Fibroblast of skin of right quadriceps (primary cell): ENCODE measurements at regions not wholly inside any gene's neighbourhood (a gene's known extent, or its start where the extent isn't known, plus 50 kb on each side); places are given as distances from the start of the nearest gene placed in this dataset.

Experiments used
- DNase-seq: peaks from one replicate; pipeline ENCODE4 v3.0.0-alpha.2; 2013

- peak; percentile 14 for DNase-seq
These were observed 364.0 kb downstream of the ZIC1 start for GRCh38 chr3:147773116-147773630.

GRCh38 chr3:147775411-147775810, 366.2 kb downstream of the ZIC1 start:
- DNase-seq = no peak

- no peak for DNase-seq
These were observed 366.8 kb downstream of the ZIC1 start for GRCh38 chr3:147775816-147776530.

GRCh38 chr3:147793841-147794240, 384.7 kb downstream of the ZIC1 start:
- no peak for DNase-seq

DNA sequence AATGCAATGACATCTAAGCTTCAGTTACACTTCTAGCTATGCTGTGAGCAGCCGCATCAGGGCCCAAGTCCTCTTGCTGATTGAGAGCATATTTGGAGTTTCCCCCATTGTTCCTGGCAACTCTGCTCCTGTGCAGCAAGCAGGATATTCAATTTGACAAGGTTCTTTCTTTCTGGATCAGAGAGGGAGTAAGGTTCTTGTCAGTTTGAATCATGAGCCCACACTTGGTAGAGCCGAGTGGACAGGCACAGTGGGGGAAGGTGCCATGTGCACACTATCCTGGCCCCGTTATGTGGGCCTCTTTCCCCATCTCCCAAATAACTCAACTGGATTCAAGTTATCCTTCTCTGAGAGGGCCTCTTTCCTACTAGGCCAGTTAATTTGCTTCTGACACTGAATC, 385.4 kb downstream of the ZIC1 start:
- DNase-seq = no peak

DNA sequence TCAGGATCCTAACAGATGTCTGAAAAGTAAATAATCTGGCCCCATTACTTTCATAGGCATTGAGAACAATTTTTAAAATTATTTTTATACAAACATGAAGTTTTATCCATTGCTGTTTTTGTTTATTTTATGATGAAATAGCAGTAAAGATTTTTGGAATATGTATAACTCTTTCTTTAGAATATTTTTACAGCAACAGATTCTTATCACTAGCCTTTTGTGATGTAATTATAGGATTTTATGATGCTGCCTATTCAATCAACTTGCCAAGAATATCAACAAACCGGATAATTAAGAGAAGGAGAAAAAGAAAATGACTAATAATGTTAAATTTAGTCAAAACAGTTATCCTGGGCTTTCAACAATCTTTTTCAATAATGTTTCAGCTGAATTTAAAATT, 386.3 kb downstream of the ZIC1 start:
- DNase-seq = no peak

- DNase-seq = peak; percentile 7
These were observed 387.9 kb downstream of the ZIC1 start for GRCh38 chr3:147797095-147797494.

DNA sequence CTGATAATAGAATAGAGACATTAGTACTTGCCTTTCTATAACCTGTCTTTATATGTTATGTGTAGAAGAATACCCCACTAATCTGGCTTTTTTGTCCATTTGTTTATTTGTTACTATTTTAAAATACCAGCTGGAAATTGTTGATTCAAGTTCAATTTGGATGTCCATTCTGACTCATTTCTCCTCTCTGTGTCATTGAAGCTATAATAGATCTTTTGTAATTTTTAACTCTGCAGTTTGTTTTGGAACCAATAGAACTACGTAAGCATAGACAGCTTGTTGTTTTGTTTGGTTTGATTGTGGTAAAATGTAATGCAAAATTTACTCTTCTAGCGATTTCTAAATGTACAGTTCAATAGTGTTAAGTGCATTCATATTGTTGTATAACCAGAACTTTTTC, 390.4 kb downstream of the ZIC1 start:
- no peak for DNase-seq

DNA sequence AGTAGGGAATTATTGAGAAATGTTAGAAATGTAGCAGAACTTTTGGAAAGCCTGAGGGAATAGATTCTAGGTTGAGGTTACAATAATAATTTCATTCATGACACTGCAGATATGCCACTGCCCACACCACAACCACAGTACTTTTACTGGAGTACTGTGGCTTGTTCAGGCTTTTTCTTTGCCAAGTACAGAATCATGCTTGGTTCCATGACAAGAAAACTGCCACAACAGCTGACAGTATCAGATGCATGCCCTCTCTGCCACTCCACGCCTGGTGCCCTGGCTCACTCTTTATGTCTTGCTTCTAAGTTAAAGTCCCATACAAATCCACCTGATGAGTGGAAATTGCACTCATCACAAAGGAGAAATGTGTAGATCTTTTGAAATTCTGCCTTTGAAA, 398.6 kb downstream of the ZIC1 start:
- no peak for DNase-seq

DNA sequence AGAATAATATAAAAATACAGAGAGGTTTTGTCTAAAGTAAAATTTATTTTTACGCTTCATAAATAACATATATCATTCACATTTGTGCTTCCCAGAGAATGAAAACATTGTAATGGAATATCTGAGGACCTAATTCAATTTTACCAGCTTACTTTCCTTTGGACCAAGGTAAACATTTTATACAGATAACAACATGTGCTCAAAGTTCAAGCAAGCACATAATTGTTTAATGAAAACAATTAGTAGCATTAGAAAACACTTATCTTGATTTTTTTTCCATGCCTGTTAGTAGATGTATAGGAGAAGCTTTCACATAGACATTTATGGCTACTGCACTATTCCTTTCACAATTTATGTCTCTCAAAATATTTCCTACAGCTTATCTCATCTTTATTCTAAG, 400.0 kb downstream of the ZIC1 start:
- DNase-seq = no peak

DNA sequence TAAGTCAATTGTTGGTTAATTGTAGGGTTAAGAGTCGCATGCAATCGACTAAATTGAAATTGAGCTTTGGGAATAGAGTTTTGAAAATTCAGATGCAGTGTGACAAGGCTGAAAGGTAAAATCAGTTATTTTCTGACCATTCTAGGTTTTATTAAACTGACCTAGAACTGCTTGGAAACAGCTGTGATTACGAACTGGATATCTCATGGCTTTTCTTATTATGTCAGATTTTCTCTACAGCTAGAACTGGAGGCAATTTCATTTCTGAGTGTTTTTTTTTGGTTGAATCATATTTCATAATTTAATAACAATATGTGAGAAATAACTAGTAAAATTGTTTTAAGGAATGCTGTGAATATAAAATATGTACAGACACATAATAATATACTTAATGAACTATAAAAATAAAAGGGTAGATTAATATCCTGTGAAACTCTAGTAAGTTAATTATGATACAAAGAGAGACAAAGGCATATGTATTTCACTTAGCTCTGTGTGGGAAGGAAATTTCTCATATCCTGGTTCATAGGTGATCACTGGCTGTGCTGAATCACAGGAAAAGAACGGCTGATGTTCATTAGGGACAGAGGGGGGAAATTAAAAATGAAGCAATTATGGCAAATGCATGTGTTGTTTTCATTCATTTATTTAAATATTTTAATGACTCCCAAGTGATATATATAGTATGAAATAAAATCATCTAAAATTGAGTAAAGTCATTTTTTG, 403.2 kb downstream of the ZIC1 start:
- DNase-seq = peak; percentile 5

DNA sequence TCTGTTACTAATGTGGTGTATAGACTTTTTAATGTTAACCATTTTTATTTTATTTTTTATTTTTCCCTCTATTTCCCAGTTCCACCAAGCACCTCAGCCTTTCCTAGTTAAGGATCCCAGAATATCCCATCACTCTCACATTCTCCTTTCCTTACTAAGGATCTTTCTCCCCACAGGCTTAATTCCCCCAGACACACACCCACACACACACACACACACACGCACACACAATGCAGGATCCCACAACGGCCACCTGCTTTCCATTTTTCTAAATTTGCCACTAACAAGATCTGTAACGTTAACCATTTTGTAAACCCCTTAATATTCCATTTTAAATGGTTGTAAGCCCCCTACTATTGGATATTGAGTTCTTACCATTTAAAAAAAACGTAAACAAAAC, 404.1 kb downstream of the ZIC1 start:
- no peak for DNase-seq

- DNase-seq = peak; percentile 47
These were observed 407.6 kb downstream of the ZIC1 start for GRCh38 chr3:147816752-147817151.

- no peak for DNase-seq
These were observed 423.4 kb downstream of the ZIC1 start for GRCh38 chr3:147832611-147833010.

- no peak for DNase-seq
These were observed 427.2 kb downstream of the ZIC1 start for GRCh38 chr3:147836330-147836729.

- DNase-seq = no peak
These were observed 429.5 kb downstream of the ZIC1 start for GRCh38 chr3:147838652-147839051.

DNA sequence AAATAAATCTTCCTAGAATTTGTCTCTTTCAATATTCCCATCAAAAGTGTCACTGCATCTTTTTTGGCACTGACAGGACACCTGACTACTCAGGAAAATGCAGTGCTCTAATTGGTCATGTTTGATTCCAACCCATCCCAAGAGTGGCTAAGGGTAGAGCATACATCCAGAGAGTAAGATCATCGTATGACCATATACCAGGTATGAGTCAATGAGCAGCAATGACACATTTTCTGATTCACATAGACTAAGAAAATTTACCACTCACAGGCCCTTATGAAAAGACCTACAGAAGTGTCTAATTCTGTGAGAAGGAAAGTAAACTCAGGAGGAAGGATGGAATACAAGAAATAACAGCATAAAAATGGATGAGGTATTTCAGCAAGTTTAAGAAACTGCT, 434.2 kb downstream of the ZIC1 start:
- DNase-seq = peak; percentile 3

GRCh38 chr3:147846293-147846692, 437.1 kb downstream of the ZIC1 start:
- DNase-seq = no peak

DNA sequence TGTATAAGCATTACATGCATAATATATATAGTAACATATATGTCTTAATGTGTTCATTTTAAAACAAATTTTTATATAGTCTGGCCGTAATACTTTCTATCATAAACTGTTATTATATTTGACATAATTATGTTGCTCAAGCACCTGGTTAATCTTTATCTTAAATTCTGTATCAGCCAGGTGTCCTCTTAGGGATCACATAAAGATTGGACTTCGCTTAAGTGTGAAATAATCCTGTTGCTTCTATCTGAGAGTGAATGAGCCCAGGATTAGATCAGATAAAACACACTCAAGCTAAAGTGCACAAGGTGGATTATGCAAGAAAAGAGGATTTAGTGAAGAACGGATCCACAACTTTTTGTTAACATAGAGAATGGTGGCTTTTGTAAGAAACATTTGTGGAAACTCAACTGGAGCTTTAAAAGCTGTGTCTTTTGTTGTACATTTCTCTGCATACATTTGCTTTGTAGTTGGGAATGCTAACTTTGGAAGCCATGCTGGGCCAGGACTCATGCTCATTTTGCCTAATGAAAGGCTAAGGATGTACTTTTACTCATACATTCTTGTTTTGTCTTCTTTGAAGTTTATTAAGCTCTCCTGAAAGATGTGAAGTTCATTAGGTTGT, 437.8 kb downstream of the ZIC1 start:
- no peak for DNase-seq

GRCh38 chr3:147851062-147851461, 441.9 kb downstream of the ZIC1 start:
- no peak for DNase-seq

- DNase-seq = no peak
These were observed 445.4 kb downstream of the ZIC1 start for GRCh38 chr3:147854542-147854941.

GRCh38 chr3:147864754-147865354, 455.7 kb downstream of the ZIC1 start:
- no peak for DNase-seq

- no peak for DNase-seq
These were observed 457.4 kb downstream of the ZIC1 start for GRCh38 chr3:147866561-147866960.

DNA sequence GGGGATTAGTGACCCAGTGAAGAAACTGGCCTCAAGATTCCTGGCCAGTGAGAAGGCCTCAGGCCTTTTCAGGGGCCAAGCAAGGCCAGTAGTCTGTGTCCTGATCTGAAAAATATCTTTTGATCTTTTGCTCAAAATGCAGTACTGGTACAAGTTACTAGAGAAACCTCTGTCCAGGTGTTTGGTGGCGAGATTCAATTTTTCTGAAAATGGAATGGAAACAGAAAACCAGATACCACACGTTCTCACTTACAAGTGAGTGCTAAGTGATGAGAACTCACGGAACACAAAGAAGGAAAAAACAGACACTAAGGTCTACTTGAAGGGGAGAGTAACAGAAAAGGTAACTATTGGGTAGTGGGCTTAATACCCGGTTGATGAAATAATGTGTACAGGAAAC, 463.4 kb downstream of the ZIC1 start:
- DNase-seq = no peak
